NB4 (cell line): ENCODE measurements at regions not wholly inside any gene's neighbourhood (a gene's known extent, or its start where the extent isn't known, plus 50 kb on each side); places are given as distances from the start of the nearest gene placed in this dataset.

Experiments
- DNase-seq: peaks from one replicate; pipeline ENCODE4 v3.0.0; 2010; ENCODE audit warnings: low read depth
- H3K4me3 ChIP-seq: one replicate; pipeline ENCODE4 v1.5.1; 2011; ENCODE audit warnings: mild to moderate bottlenecking, low read depth, low read length, moderate library complexity
- CTCF ChIP-seq: IDR thresholded peaks from one replicate; pipeline ENCODE4 v1.5.1; 2012; ENCODE audit warnings: low read depth, low read length
- MAX ChIP-seq: IDR thresholded peaks from 2 replicates; pipeline ENCODE4 v1.6.1; 2011; ENCODE audit warnings: low read depth, low read length
- MYC ChIP-seq: IDR thresholded peaks from 2 replicates; pipeline ENCODE4 v1.6.1; 2011; ENCODE audit warnings: low read depth, low read length
- POLR2A ChIP-seq: IDR thresholded peaks from 2 replicates; pipeline ENCODE4 v1.6.1; 2011; ENCODE audit warnings: mild to moderate bottlenecking; ENCODE audit not compliant: insufficient read length; ENCODE audit errors: extremely low read depth

- no peak for TF ChIP-seq MAX
- TF ChIP-seq POLR2A = no peak
- no peak for TF ChIP-seq MYC
- no peak for TF ChIP-seq CTCF
- no peak overlapping the region for H3K4me3 ChIP-seq
- DNase-seq = no peak
Measured at GRCh38 chr14:100955201-100955600, 51.7 kb upstream of the RTL1 start.

GRCh38 chr14:100962494-100962893 is 59.0 kb upstream of the RTL1 start:
- no peak overlapping the region for H3K4me3 ChIP-seq
- DNase-seq = no peak
- no peak for TF ChIP-seq MAX
- no peak for TF ChIP-seq CTCF
- no peak for TF ChIP-seq MYC
- TF ChIP-seq POLR2A = no peak

GRCh38 chr14:100965296-100965695 is 61.8 kb upstream of the RTL1 start:
- DNase-seq = no peak
- TF ChIP-seq CTCF (no peak), MYC (no peak), POLR2A (no peak), MAX (no peak)

GRCh38 chr14:100967178-100967577 is 63.7 kb upstream of the RTL1 start:
- TF ChIP-seq MYC (no peak), POLR2A (no peak), CTCF (no peak), MAX (no peak)
- no peak overlapping the region for H3K4me3 ChIP-seq
- no peak for DNase-seq

More at GRCh38 chr14:100965296-100965695, 61.8 kb upstream of the RTL1 start:
- no peak overlapping the region for H3K4me3 ChIP-seq

GRCh38 chr14:100967930-100968329 is 64.4 kb upstream of the RTL1 start:
- TF ChIP-seq POLR2A (no peak), MAX (no peak), CTCF (no peak), MYC (no peak)
- no peak overlapping the region for H3K4me3 ChIP-seq
- DNase-seq = no peak
